ENCODE measurements at regions not wholly inside any gene's neighbourhood (a gene's known extent, or its start where the extent isn't known, plus 50 kb on each side); places are given as distances from the start of the nearest gene placed in this dataset.

- Mint-ChIP-seq H3K9me3 (no peaks in the 10 kb centered on the region), H3K4me1 (peaks cover 11% of the 10 kb centered on the region), H3K27me3 (ENCODE audit: low read depth) (no peaks in the 10 kb centered on the region; the same call in 1 of the 2 replicates), H3K27ac (no peak overlapping the region), H3K4me3 (no peak overlapping the region), H3K36me3 (no peaks in the 10 kb centered on the region)
- ATAC-seq (no peak), DNase-seq (ENCODE audit: low spot score) (no peak)
- TF ChIP-seq JUN (CRISPR knock-in tag; IDR thresholded peaks at IDR 0.05) (no peak), ZNF396 (CRISPR knock-in tag; IDR thresholded peaks at IDR 0.05; ENCODE audit: borderline replicate concordance) (no peak), FOXK1 (CRISPR knock-in tag; IDR thresholded peaks at IDR 0.05) (no peak), GRHL2 (CRISPR knock-in tag; IDR thresholded peaks at IDR 0.05; ENCODE audit: insufficient replicate concordance, severe bottlenecking) (no peak), AFF4 (CRISPR knock-in tag; IDR thresholded peaks at IDR 0.05; ENCODE audit: borderline replicate concordance) (no peak), TEAD1 (CRISPR knock-in tag; IDR thresholded peaks at IDR 0.05) (no peak), MXD4 (CRISPR knock-in tag; IDR thresholded peaks at IDR 0.05; ENCODE audit: borderline replicate concordance) (no peak), ARID4B (CRISPR knock-in tag; IDR thresholded peaks at IDR 0.05; ENCODE audit: borderline replicate concordance) (no peak), OVOL2 (CRISPR knock-in tag; IDR thresholded peaks at IDR 0.05; ENCODE audit: borderline replicate concordance) (no peak), ZNF138 (CRISPR knock-in tag; conservative IDR thresholded peaks at IDR 0.05) (no peak), NFATC4 (CRISPR knock-in tag; IDR thresholded peaks at IDR 0.05) (no peak), PRDM15 (CRISPR knock-in tag; IDR thresholded peaks at IDR 0.05) (no peak), RELA (CRISPR knock-in tag; IDR thresholded peaks at IDR 0.05; ENCODE audit: borderline replicate concordance) (no peak), E2F4 (CRISPR knock-in tag; IDR thresholded peaks at IDR 0.05; ENCODE audit: borderline replicate concordance, low read depth) (no peak), ZBTB43 (CRISPR knock-in tag; IDR thresholded peaks at IDR 0.05) (no peak), FOXP4 (CRISPR knock-in tag; IDR thresholded peaks at IDR 0.05) (no peak), CREB1 (CRISPR knock-in tag; IDR thresholded peaks at IDR 0.05) (no peak)
- ChIA-PET POLR2A (no interaction called here), CTCF (no interaction called here)
Measured at GRCh38 chr15:69760258-69760845, 307.7 kb downstream of the RPLP1 start.

Data from WTC11 (cell line).